ENCODE measurements at regions not wholly inside any gene's neighbourhood (a gene's known extent, or its start where the extent isn't known, plus 50 kb on each side); places are given as distances from the start of the nearest gene placed in this dataset.
"Not testable (repeated sequence)": the region's sequence is repeated elsewhere in the genome, so short reads cannot be mapped to it uniquely, and the experiment has no call there.

DNA sequence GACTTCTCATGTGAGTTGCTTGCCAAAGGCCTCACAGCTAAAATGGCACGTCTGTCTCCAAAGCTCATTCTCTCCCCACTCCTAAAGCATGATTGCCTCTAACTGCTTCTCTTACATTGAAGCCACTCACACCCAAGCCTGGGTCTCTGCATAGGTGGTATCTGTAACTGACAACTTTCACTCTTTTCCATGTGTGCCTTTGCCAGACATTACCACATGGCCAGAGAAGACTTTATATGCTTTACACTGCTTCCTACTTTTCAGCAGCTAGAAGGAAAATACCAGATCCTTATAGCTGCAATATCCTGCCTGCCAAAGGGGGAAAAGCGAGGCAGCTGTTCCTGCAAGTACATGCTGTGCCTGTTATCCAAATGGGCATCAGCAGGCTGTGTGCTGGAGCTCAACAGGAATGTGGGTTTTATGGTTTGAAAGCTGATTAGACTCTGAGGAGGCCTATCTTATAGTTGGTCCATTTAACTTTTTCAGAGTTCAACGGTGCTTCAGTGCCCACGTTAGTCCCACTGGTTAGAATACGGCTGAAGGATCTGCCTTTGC lies 547.1 kb downstream of the RAB38 start:
- no peak for DNase-seq

DNA sequence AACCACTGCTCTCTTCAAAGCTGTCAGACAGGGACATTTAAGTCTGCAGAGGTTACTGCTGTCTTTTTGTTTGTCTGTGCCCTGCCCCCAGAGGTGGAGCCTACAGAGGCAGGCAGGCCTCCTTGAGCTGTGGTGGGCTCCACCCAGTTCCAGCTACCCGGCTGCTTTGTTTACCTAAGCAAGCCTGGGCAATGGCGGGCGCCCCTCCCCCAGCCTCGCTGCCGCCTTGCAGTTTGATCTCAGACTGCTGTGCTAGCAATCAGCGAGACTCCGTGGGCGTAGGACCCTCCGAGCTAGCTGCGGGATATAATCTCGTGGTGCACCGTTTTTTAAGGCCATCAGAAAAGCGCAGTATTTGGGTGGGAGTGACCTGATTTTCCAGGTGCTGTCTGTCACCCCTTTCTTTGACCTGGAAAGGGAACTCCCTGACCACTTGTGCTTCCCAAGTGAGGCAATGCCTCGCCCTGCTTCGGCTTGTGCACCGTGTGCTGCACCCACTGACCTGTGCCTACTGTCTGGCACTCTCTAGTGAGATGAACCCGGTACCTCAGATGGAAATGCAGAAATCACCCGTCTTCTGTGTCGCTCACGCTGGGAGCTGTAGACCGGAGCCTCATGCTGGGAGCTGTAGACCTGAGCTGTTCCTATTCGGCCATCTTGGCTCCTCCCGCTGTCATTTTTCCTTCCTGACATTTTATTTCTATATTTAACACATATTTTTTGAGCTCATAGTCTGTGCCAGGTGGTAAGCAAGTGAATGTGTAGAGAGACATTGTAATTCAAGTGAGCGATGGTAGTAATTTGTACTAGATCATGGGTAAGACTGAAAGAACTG lies 551.5 kb downstream of the RAB38 start:
- not testable (repeated sequence) for DNase-seq

DNA sequence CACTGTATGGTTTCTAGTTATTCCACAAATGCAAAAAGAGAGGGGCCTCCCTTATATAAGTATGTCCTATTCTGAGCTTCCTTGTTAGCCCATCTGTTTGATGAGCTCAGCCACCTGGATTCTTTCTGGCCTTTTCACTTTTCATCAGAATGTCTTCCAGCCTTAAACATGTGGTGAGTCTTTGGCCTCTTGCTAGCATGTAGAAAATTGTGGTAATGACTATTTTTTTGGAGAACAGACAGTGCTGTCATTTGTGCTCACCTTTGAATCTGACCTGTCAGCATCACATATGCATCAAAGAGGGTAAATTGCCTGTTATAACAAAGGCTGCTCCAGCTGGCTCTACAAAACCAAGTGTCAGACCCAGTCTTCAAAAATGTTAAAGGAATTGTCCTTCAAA lies 558.7 kb downstream of the RAB38 start:
- DNase-seq, result no peak

DNA sequence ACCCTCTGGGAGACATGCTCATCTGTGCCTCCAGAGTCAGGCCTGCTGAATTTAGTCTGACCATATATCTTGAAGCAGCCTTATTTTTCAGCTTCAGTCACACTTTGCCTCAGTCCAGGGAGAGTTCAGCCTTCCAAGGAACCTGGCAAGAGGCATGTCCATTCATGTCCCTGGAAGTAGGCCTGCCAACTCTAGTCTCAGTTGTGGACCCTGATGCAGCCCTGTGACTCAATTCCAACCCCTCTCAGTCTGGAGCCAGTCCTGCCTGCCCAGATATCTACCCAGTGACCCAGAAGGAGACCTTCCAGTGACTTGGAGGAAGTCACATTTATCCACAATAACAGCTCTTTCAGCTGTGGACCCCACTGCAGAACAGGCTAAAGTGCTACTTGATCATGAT lies 566.6 kb downstream of the TMEM135 start:
- DNase-seq, result no peak

DNA sequence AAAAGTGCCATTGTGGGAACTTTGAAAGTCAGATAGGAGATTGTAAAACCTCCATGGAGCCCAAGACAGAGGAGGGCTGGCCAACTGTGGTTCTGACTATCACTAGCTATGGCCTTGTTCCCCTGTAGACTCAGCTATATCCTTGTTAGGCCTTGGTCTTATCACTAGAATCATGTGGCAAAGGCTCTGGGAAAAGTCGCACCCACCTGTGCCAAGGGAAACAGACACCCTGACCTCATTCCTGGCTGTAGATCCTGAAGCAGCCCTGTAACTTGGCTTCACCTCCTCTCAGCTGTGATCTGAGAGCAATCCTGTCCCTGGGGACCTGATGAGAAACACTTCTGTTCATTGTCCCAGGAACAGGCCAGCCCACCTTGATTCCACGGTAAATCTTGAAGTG lies 566.2 kb downstream of the TMEM135 start:
- no peak for DNase-seq

DNA sequence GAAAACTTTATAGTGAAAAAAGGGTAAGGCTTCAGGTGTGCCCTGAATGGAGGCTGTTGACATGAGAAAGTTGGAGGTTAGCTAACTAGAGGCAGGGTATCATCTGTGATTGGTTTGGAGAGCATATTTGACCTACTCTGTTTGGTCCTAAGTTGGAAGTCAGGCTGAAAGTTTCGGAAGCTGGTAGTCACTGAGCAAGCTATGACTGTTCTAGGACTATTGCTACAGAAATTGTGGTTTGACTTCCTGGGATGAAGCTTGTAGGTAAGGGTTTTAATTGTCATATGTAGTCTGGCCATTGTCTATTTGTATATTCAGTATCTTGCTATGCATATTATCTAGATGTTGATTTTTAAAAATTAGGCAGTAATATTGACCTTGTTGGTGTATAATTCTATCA lies 565.0 kb downstream of the TMEM135 start:
- no peak for DNase-seq

DNA sequence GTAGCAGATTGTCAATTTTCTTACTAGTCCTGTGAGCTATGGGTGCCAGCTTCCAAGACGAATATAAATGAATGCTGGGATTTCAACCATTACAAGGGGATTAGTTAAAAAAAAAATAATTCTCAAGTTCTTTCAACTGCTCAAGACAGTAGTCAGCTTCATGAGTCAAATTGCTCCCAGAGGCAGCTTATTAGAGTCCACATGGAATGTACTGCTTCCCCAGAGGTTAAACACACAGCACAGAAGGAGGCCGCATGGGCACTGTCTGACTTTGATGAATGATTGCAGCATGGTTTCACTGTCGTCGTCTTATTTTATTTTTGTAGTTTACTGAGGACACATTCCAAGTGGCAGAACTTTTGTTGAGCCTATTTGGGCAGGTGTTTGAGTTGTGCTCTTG lies 563.2 kb downstream of the TMEM135 start:
- no peak for DNase-seq

DNA sequence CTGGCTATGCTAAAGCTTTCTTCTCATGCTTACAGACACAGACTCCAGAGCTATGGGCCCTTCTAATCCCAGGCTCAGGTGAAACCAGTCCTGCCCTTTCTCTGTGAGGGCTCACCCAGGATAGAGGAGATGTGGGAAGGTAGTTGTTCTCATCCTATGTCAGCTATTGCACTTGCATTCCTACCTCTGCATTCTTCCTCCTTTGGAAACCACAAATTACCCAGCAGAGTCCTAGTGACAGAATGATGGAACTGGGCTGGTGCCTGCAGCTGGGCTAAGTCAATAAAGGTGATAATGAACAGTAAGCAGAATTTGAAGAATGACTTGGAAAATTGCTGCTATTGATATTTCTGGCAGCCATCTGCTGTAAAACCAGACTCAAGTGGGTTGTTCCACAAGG lies 560.0 kb downstream of the TMEM135 start:
- no peak for DNase-seq

DNA sequence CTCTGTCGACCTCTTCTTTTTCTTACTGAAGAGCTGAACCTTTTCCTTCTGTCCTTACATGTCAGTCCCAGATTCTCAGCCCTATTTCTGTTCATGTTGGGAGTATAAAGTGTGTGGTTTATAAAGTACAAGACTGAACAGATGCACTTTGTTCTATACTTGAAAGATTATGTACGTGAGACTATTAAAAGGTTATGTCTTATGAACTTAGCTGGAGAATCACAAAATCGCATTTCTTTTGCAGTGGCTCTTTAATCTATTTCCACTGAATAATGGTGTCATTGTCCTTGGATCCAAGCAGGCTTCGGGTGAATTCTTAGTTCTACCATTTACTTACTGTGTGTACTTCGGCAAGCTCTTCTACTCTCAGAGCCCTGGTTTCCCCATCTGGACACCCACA lies 558.4 kb downstream of the TMEM135 start:
- no peak for DNase-seq

DNA sequence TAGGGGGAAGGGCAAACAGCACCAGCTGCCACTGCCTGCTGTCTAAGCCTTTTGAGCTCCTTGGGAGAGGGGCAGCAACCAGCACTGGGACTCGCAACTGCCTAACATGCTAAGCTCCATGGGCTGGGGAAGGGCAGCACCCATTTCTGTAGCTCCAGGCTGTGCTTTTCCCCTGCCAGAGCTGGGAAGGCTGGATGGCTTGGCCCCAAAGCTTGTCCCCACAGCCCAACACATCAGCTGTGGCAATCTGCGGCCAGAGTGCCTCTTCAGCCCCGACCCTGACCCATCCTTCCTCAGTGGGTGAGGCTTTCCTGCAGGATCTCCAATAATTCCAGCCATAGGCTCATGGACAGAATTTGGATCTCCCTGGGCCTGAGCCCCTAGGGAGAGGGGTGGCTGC lies 551.3 kb downstream of the TMEM135 start:
- no peak for DNase-seq

DNA sequence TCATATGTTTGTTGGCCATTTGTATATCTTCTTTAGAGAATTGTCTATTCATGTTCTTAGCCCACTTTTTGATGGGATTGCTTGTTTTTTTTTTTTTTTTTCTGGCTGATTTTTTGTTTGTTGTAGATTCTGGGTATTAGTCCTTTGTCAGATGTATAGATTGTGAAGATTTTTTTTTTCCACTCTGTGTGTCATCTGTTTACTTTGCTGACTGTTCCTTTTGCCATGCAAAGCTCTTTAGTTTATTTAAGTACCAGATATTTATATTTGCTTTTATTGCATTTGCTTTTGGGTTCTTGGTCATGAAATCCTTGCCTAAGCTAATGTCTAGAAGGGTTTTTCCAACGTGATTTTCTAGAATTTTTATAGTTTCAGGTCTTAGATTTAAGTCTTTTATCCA lies 547.9 kb downstream of the TMEM135 start:
- not testable (repeated sequence) for DNase-seq

DNA sequence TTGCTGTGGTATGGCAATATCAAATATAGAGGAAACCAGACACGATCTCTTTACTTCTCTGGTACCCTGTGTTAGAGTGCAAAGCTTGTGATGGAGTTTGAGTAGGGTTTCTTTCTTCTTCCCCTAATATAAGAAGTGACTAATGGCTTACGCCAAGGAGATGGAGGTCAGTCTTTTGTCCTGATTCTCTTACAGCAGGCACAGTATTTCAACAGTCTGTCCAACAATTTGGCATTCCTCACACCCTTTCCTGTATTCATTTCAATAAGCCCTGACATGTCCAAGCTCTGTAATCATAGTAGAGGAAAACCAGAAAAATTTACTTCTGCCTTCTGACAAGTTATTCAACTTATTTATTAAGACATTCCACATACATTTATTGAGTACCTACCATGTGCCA lies 546.2 kb downstream of the TMEM135 start:
- DNase-seq, result no peak

DNA sequence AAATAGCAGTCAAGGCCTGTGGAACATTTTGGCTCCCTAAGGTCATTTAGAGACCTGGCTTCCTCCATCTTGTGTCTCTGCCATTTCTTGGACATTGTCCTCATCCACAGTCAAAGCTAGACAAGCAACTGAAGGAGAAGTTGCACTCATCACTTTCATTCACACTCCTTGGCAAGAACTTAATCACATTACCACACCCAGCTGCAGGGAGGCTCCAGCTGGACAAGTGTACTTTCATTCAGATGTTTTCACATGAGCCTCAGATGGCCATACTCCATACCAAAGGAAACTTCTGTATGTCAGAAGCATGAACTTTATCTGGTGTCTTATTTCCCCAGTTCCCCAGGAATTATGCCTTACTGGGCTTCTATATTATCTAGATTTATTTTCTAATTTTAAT lies 537.4 kb downstream of the TMEM135 start:
- DNase-seq, result no peak

DNA sequence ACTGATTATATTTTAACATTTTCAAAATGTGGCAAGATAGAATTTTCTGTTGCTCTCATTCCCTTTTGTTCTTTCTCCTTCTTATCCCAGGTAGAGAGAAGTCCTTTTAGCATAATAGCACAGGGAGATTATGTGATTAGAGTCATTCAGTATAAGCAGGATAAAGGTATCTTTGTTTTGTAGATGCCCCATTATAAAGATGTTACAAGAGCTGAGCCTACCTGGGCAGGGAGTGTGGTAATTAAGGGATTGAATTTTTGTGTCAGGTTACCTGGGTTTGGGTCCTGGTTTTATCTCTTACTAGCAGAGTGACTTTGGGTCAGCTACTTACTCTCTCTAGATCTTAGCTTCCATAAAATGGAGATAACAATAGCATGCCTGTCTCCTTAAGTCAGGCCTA lies 536.5 kb downstream of the TMEM135 start:
- DNase-seq, result no peak

DNA sequence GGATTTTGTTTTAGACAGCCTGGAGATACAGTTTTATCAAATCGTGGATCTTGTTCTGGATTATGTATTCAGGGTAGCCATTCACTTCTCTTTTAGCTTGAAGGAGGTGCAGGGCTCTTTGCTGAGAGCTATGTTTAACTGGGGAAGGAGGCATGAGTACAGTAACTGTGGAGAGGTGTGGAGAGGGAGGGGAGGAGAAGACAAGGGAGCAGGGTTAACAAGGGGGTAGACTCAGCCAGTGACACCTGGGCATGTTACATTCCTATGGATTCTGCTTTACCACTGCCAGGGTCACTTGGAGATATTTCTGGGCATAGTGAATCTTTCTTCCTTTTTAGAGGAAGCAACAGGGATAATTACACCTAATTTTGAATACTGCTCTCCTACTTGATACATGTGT lies 536.0 kb downstream of the TMEM135 start:
- no peak for DNase-seq

DNA sequence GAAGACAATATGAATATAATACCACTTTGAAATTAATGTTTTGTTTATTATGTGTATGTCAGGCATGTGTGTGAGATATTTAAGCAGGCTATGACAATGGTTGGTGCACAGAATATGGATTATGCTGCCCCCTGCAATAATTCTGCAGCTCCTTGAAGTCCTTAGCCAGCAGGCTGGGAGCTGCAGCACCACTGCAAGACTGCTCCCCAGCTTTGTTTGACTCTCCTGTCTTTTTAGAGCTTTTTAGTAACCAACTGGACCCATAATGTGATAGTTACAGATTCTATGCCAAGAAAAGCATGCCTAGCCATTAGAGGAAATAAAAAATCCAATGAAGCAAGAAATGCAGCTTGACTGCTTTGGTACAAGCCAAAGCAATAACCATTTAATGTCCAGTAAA lies 535.1 kb downstream of the TMEM135 start:
- DNase-seq, result no peak

DNA sequence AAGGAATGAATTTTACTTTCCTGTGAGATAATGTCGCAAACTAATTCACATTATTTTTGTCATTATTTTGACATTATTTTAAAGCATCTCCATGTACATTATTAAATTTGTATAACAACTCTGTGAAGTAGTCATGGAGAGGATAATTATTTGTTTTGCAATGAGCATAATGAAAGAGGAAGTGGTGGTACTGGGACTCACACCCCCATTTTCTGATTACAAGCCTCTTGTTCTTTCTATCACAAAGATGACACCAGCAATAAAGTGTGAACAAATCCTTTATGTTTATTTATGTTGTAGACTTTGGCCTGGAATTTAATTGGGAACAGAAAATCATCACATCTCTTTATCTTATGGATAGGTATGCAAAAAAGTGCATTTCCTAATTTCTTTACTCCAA lies 522.6 kb downstream of the TMEM135 start:
- DNase-seq, result no peak

DNA sequence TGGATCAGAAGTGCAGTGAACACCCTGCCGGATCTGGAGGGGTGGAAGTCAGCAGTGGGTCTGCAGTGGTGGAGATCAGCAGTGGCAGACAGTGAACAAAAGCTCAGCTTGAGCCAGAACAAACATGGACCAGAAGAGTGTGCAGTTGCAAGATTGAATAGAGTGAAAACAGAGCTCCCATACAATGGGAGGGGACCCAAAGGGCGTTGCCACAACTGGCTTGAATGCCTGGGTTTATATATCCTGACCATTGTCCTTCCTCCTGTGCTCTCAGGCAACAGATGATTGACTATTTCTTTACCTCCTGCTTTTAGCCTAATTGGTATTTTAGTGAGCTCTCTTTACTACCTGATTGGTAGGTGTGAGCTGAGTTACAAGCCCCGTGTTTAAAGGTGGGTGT lies 522.1 kb downstream of the TMEM135 start:
- DNase-seq, result not testable (repeated sequence)

DNA sequence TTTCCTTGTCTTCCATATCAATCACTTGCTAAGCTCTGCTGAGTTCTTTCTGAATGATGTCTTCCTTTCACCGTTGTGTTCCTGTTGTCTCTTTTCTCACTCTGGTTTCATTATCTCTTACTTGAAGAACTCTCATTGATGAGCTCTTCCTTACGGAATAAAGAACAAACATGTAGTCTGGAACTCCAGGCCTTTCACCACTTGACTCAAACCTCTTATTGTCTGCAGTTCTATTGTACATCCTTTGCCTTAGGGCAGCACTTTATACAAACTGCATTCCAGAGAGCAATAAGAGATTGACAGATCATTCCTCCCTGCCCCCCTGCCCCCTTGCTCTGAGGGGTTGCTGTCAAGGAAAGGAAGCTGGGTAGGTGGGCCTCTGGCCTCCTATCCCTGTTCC lies 517.4 kb downstream of the TMEM135 start:
- no peak for DNase-seq

DNA sequence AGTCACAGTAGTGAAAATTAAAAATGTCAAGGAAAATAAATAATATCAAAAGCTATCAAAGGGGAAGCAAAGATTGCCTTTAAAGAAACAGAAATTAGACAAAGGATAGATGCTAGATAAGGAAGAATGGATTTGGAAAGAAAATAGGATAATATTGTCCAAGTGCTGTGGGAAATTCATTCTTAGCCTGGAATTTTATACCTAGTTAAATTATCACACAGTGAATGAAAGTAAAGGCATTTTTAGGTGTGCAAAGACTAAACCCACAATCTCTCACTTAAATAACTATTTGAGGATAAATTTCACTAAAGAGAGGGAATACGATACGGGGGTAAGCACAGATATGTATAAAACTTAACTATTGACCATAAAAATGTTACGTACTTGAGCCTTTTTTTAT lies 511.1 kb downstream of the TMEM135 start:
- no peak for DNase-seq

DNA sequence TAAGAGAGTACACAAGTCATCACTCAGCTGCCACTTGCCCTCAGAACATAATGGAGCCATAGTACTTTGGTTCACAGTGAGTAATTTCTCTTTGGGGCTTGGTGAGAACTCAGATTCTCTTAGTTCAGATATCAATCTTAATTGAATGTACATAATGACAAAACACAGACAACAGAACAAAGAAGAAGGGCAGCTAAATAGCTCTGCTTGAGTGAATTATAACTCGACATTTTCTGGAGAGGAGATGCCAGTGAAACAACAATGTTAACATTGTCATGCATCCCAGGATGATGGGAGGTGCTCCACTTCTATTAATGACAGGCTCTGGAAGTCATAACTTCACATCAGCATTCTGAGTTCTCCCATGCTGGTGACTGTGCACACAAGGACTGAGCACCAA lies 508.1 kb downstream of the TMEM135 start:
- DNase-seq, result no peak

DNA sequence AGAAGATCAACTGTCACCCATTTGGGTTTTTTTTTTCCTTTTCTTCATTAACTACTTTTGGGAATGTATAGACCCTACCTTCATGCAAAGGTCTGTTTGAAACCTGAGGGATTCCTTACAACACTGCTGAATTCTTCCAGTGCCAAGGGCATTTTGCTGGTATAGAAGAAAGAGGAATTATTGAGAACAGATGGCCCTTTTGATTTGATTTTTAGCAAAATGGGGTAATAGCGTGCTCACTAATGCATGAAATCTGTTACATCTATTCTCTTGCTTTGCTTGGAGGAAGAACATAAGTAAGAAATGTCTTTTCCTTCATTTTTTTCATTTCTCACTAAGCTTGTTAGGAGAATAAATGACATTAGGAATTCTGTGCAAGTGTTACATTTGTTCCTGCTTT lies 501.9 kb downstream of the TMEM135 start:
- DNase-seq, result no peak

DNA sequence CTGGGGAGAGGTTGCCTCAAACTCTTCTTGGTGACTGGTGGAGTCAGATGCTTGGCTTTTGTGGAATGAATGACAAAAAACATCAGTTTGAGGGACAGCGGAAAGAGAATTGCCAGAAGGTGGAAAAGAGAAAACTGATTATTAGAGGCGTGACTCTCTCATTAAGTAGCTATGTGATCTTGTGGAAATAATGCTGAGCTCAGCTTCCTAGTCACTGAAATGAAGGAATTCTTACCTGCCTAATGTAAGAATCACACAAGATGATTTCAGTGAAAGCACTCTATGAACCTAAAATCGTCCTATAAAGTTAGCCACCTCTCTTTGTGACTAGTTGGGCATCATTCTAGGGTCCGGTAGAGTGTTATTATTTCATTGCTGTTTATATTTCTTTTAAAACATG lies 498.8 kb downstream of the TMEM135 start:
- DNase-seq, result no peak

DNA sequence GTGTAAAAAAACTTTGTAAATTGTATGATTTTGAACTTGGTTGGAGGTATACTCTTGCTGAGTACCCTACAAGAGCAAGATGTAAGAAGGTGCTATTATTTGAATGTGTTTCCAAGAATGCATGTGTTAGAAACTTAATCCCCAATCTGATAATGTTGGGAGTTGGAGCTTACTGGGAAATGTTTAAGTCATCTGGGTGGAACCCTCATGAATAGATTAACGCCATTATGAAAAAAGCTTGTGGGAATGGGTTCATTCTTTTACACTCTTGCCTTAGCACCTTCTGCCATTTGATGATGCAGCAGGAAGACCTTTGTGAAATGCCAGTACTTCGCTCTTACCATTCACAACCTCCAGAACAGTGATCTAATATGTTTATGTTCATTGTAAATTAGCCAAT lies 498.3 kb downstream of the TMEM135 start:
- no peak for DNase-seq

DNA sequence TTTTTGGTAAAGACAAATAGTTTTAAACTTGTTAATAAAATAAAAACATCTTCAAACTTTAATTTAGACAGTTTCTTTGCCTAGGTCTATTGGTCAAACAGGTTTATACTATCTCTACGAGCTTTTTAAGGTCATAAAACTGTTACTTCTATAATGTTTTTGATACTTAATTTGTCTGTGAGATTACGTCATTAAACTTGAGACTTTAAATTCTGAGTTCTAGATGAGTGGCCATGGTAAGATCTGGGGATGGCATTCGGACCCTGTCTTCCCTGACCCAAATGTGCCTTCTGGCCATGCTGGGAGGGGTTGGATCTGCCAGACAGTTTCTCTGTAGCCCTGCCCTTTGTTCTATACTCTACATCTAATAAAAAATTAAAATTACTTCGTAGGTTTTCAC lies 497.8 kb downstream of the TMEM135 start:
- no peak for DNase-seq
